GM23248 (cell line): ENCODE measurements at regions not wholly inside any gene's neighbourhood (a gene's known extent, or its start where the extent isn't known, plus 50 kb on each side); places are given as distances from the start of the nearest gene placed in this dataset.

ENCODE experiments used
- EZH2 ChIP-seq: fragments of 200-600 bp; sonication (generic); IDR thresholded peaks from 2 replicates; pipeline ENCODE4 v1.6.1; 2018; ENCODE audit warnings: antibody characterized with exemption, mild to moderate bottlenecking; ENCODE audit not compliant: insufficient read depth, poor library complexity, severe bottlenecking
- EZH2phosphoT487 ChIP-seq: fragments of 200-600 bp; sonication (generic); IDR thresholded peaks from 2 replicates; pipeline ENCODE4 v1.6.1; 2018; ENCODE audit warnings: antibody characterized with exemption, moderate library complexity, mild to moderate bottlenecking, low read depth; ENCODE audit not compliant: insufficient read depth

- TF ChIP-seq EZH2 (no peak), EZH2phosphoT487 (no peak)
These were observed 517.6 kb downstream of the BNC2 start for GRCh38 chr9:16352791-16353401.
